Type B pancreatic cell (in vitro differentiated cells): ENCODE measurements at regions not wholly inside any gene's neighbourhood (a gene's known extent, or its start where the extent isn't known, plus 50 kb on each side); places are given as distances from the start of the nearest gene placed in this dataset.

Experiments used
- DNase-seq: peaks from one replicate; pipeline ENCODE4 v3.0.0; 2021; ENCODE audit warnings: mixed read lengths; ENCODE audit not compliant: unreplicated experiment; ENCODE audit errors: extremely low spot score
- H3K27ac Mint-ChIP-seq: 2 replicates; pipeline ENCODE4 v1.8.0; 2021; ENCODE audit warnings: mild to moderate bottlenecking, mixed read lengths
- H3K27me3 Mint-ChIP-seq: 2 replicates; pipeline ENCODE4 v1.8.0; 2021; ENCODE audit warnings: mixed read lengths
- H3K36me3 Mint-ChIP-seq: 2 replicates; pipeline ENCODE4 v1.8.0; 2021; ENCODE audit warnings: mixed read lengths
- H3K4me1 Mint-ChIP-seq: one replicate; pipeline ENCODE4 v1.8.0; 2021; ENCODE audit warnings: mixed read lengths; ENCODE audit not compliant: unreplicated experiment
- H3K4me3 Mint-ChIP-seq: 2 replicates; pipeline ENCODE4 v1.8.0; 2021; ENCODE audit warnings: mild to moderate bottlenecking, mixed read lengths
- H3K9me3 Mint-ChIP-seq: 2 replicates; pipeline ENCODE4 v1.8.0; 2021; ENCODE audit warnings: mixed read lengths
- CTCF ChIP-seq: fragments of 200-600 bp; sonication (generic); conservative IDR thresholded peaks from 2 replicates; pipeline ENCODE4 v1.5.0; 2021; ENCODE audit warnings: antibody characterized with exemption, mild to moderate bottlenecking

GRCh38 chr3:148083526-148084182, 614.0 kb upstream of the AGTR1 start:
- Mint-ChIP-seq H3K27ac (peak overlapping the region; percentile 24), H3K4me1 (peaks cover 32% of the 10 kb centered on the region), H3K27me3 (no peaks in the 10 kb centered on the region), H3K4me3 (peak overlapping the region; percentile 48), H3K36me3 (no peaks in the 10 kb centered on the region), H3K9me3 (no peaks in the 10 kb centered on the region)
- DNase-seq = no peak
- TF ChIP-seq CTCF = no peak

GRCh38 chr3:148084931-148085330, 612.8 kb upstream of the AGTR1 start:
- Mint-ChIP-seq H3K4me1 (peaks cover 24% of the 10 kb centered on the region), H3K9me3 (no peaks in the 10 kb centered on the region), H3K4me3 (no peak overlapping the region), H3K36me3 (no peaks in the 10 kb centered on the region), H3K27me3 (no peaks in the 10 kb centered on the region), H3K27ac (no peak overlapping the region)
- DNase-seq = no peak
- TF ChIP-seq CTCF = no peak

GRCh38 chr3:148087601-148088371, 609.9 kb upstream of the AGTR1 start:
- Mint-ChIP-seq H3K27me3 (no peaks in the 10 kb centered on the region), H3K4me1 (peaks cover 19% of the 10 kb centered on the region), H3K36me3 (no peaks in the 10 kb centered on the region), H3K9me3 (no peaks in the 10 kb centered on the region), H3K4me3 (no peak overlapping the region), H3K27ac (no peak overlapping the region)
- no peak for DNase-seq
- TF ChIP-seq CTCF = no peak

GRCh38 chr3:148089171-148089570, 608.5 kb upstream of the AGTR1 start:
- Mint-ChIP-seq H3K4me3 (no peak overlapping the region), H3K9me3 (no peaks in the 10 kb centered on the region), H3K4me1 (peaks cover 14% of the 10 kb centered on the region), H3K27ac (no peak overlapping the region), H3K27me3 (no peaks in the 10 kb centered on the region), H3K36me3 (no peaks in the 10 kb centered on the region)
- DNase-seq = no peak
- TF ChIP-seq CTCF = no peak

GRCh38 chr3:148090156-148090555, 607.5 kb upstream of the AGTR1 start:
- Mint-ChIP-seq H3K27ac (no peak overlapping the region), H3K4me3 (no peak overlapping the region), H3K9me3 (no peaks in the 10 kb centered on the region), H3K36me3 (no peaks in the 10 kb centered on the region), H3K27me3 (no peaks in the 10 kb centered on the region), H3K4me1 (peaks cover 8% of the 10 kb centered on the region)
- TF ChIP-seq CTCF = no peak
- no peak for DNase-seq
